ENCODE measurements at regions not wholly inside any gene's neighbourhood (a gene's known extent, or its start where the extent isn't known, plus 50 kb on each side); places are given as distances from the start of the nearest gene placed in this dataset.

GRCh38 chr3:28139967-28140634, 101.3 kb upstream of the CMC1 start:
- no peak for TF ChIP-seq CTCF (IDR thresholded peaks at IDR 0.05)
- TF ChIP-seq POLR2AphosphoS5 (IDR thresholded peaks at IDR 0.05): peak in 1 of 3 donors; percentile 42
- TF ChIP-seq POLR2A (IDR thresholded peaks at IDR 0.05): no peak
- no peak for TF ChIP-seq EP300 (IDR thresholded peaks at IDR 0.05)
